ENCODE measurements at regions not wholly inside any gene's neighbourhood (a gene's known extent, or its start where the extent isn't known, plus 50 kb on each side); places are given as distances from the start of the nearest gene placed in this dataset.

- in situ Hi-C loops (cut with HindIII; ENCODE audit: low pct_unique_long_range_greater_than_20kb, low sequenced_read_pairs) (no loop called here), intact Hi-C loops (cut with micrococcal nuclease; ENCODE audit: unreplicated experiment) (no loop called here)
- Histone ChIP-seq H3K4me1 (ENCODE audit: control insufficient read depth, insufficient read depth, low read length) (no peaks in the 10 kb centered on the region), H3K4me3 (ENCODE audit: low read depth in 2 of 2, low read length in 2 of 2) (no peak overlapping the region), H3K27me3 (ENCODE audit: control insufficient read depth, insufficient read depth, low read length) (no peaks in the 10 kb centered on the region), H3K9me3 (ENCODE audit: control insufficient read depth, insufficient read depth, low read depth, low read length) (no peaks in the 10 kb centered on the region), H3K36me3 (ENCODE audit: control insufficient read depth, insufficient read depth, low read length) (no peaks in the 10 kb centered on the region), H3K27ac (ENCODE audit: low read length) (no peak overlapping the region)
- BruUV-seq (replicated peaks): no TSS peak
- TF ChIP-seq POLR2AphosphoS5 (IDR thresholded peaks at IDR 0.05; ENCODE audit: low read depth, low read length) (no peak), TCF7L2 (IDR thresholded peaks at IDR 0.05; ENCODE audit: low read depth, low read length) (no peak), REST (IDR thresholded peaks at IDR 0.05; ENCODE audit: insufficient read depth in 1 of 2, low read depth in 2 of 2, low read length in 1 of 2) (no peak), SIN3A (IDR thresholded peaks at IDR 0.05; ENCODE audit: borderline replicate concordance, insufficient read depth, low read depth, low read length) (no peak), CTCF (IDR thresholded peaks at IDR 0.05) (no peak)
- no peak for DNase-seq (ENCODE audit: low read depth, low spot score)
- no peak for ATAC-seq
- POLR2A ChIA-PET: no interaction called here
- CTCF ChIA-PET: no interaction called here
These were observed 74.3 kb downstream of the ETS2 start for GRCh38 chr21:38879912-38880576.

GRCh38 chr21:38878379-38879179 lies 72.8 kb downstream of the ETS2 start:
- DNase-seq (ENCODE audit: low read depth, low spot score) (no peak), ATAC-seq (no peak)
- Histone ChIP-seq H3K9me3 (ENCODE audit: control insufficient read depth, insufficient read depth, low read depth, low read length) (no peaks in the 10 kb centered on the region), H3K27ac (ENCODE audit: low read length) (no peak overlapping the region), H3K4me1 (ENCODE audit: control insufficient read depth, insufficient read depth, low read length) (no peaks in the 10 kb centered on the region), H3K4me3 (ENCODE audit: low read depth in 2 of 2, low read length in 2 of 2) (no peak overlapping the region), H3K27me3 (ENCODE audit: control insufficient read depth, insufficient read depth, low read length) (no peaks in the 10 kb centered on the region), H3K36me3 (ENCODE audit: control insufficient read depth, insufficient read depth, low read length) (no peaks in the 10 kb centered on the region)
- CTCF ChIA-PET: no interaction called here
- POLR2A ChIA-PET: no interaction called here
- BruUV-seq (replicated peaks): no TSS peak
- TF ChIP-seq TCF7L2 (IDR thresholded peaks at IDR 0.05; ENCODE audit: low read depth, low read length): no peak
- TF ChIP-seq CTCF (IDR thresholded peaks at IDR 0.05): no peak
- no peak for TF ChIP-seq SIN3A (IDR thresholded peaks at IDR 0.05; ENCODE audit: borderline replicate concordance, insufficient read depth, low read depth, low read length)
- no peak for TF ChIP-seq REST (IDR thresholded peaks at IDR 0.05; ENCODE audit: insufficient read depth in 1 of 2, low read depth in 2 of 2, low read length in 1 of 2)
- no peak for TF ChIP-seq POLR2AphosphoS5 (IDR thresholded peaks at IDR 0.05; ENCODE audit: low read depth, low read length)
- intact Hi-C loops (cut with micrococcal nuclease; ENCODE audit: unreplicated experiment): no loop called here
- in situ Hi-C loops (cut with HindIII; ENCODE audit: low pct_unique_long_range_greater_than_20kb, low sequenced_read_pairs): no loop called here
